Choroid plexus epithelial cell (primary cell): ENCODE measurements at regions not wholly inside any gene's neighbourhood (a gene's known extent, or its start where the extent isn't known, plus 50 kb on each side); places are given as distances from the start of the nearest gene placed in this dataset.

Experiments
- DNase-seq: peaks from one replicate; pipeline ENCODE4 v3.0.0-alpha.2; 2010; ENCODE audit warnings: low read depth
- H3K4me3 ChIP-seq: 2 replicates; pipeline ENCODE4 v1.5.1; 2011; ENCODE audit warnings: low read depth, mild to moderate bottlenecking, control low read depth, low read length, moderate library complexity
- CTCF ChIP-seq: conservative IDR thresholded peaks from 2 replicates; pipeline ENCODE4 v1.5.1; 2011; ENCODE audit warnings: low read depth, mild to moderate bottlenecking, control low read depth, inconsistent platforms, low read length, moderate library complexity

- TF ChIP-seq CTCF: no peak
- no peak for DNase-seq
These were observed 85.9 kb upstream of the ACSL3 start for GRCh38 chr2:222774941-222775340.

GRCh38 chr2:222776792-222777191 lies 84.0 kb upstream of the ACSL3 start:
- TF ChIP-seq CTCF: no peak
- no peak for DNase-seq
- H3K4me3 ChIP-seq: no peak overlapping the region

More at GRCh38 chr2:222774941-222775340, 85.9 kb upstream of the ACSL3 start:
- no peak overlapping the region for H3K4me3 ChIP-seq

GRCh38 chr2:222778400-222778799 lies 82.4 kb upstream of the ACSL3 start:
- no peak overlapping the region for H3K4me3 ChIP-seq
- DNase-seq: no peak
- TF ChIP-seq CTCF: no peak

GRCh38 chr2:222779145-222779832 lies 81.5 kb upstream of the ACSL3 start:
- no peak for TF ChIP-seq CTCF
- no peak overlapping the region for H3K4me3 ChIP-seq
- no peak for DNase-seq

- no peak for DNase-seq
- no peak for TF ChIP-seq CTCF
- no peak overlapping the region for H3K4me3 ChIP-seq
These were observed 80.8 kb upstream of the ACSL3 start for GRCh38 chr2:222780051-222780450.

GRCh38 chr2:222782201-222782730 lies 78.6 kb upstream of the ACSL3 start:
- TF ChIP-seq CTCF: no peak
- no peak overlapping the region for H3K4me3 ChIP-seq
- DNase-seq: peak; percentile 12

GRCh38 chr2:222783592-222783991 lies 77.2 kb upstream of the ACSL3 start:
- DNase-seq: no peak
- H3K4me3 ChIP-seq: no peak overlapping the region
- no peak for TF ChIP-seq CTCF
